ENCODE measurements at regions not wholly inside any gene's neighbourhood (a gene's known extent, or its start where the extent isn't known, plus 50 kb on each side); places are given as distances from the start of the nearest gene placed in this dataset.
"Not testable (repeated sequence)": the region's sequence is repeated elsewhere in the genome, so short reads cannot be mapped to it uniquely, and the experiment has no call there.

GRCh38 chrY:26638063-26638462, 1016.1 kb downstream of the CDY1 start:
- DNase-seq (ENCODE audit: extremely low spot score, insufficient read length, low read depth) (no peak), FAIRE-seq (no peak)

- not testable (repeated sequence) for FAIRE-seq; DNase-seq (ENCODE audit: extremely low spot score, insufficient read length, low read depth)
Observed at GRCh38 chrY:26645856-26646255, 1023.9 kb downstream of the CDY1 start.

DNA sequence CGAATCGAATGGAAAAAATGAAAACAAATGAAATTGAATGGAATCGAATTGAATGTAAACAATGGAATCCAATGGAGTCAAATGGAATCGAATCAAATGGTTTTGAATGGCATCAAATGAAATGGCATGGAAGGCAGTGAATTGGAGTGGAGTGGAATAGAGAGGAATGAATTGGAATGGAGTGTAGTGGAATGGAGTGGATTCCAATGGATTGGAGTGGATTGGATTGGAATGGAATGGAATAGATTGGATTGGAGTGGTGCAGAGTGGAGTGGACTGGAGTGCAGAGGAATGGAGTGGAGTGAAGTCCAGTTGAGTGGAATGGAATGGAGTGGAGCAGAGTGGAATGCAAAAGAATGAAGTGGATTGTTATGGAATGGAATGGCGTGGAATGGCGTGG, 1026.3 kb downstream of the CDY1 start:
- FAIRE-seq; DNase-seq (ENCODE audit: extremely low spot score, insufficient read length, low read depth): not testable (repeated sequence)

- FAIRE-seq; DNase-seq (ENCODE audit: extremely low spot score, insufficient read length, low read depth): not testable (repeated sequence)
Observed at GRCh38 chrY:26664245-26664644, 1042.3 kb downstream of the CDY1 start.

GRCh38 chrY:26666691-26667090, 1044.8 kb downstream of the CDY1 start:
- not testable (repeated sequence) for DNase-seq (ENCODE audit: extremely low spot score, insufficient read length, low read depth); FAIRE-seq

DNA sequence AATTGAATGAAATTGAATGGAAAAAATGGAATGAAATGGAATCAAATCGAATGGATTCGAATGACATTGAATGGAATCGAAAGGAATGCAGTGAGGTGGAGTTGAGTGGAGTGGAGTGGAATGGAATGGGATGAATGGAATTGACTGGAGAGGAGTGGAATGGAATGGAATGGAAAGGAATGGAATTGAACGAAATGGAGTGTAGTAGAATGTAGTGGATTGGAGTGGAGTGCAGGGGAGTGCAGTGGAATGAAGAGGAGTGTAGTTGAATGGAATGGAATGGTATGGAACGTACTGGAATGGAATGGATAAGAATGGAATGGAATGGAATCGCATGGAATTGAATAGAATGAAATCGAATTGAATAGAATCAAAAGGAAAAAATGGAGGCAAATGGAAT, 1047.3 kb downstream of the CDY1 start:
- not testable (repeated sequence) for DNase-seq (ENCODE audit: extremely low spot score, insufficient read length, low read depth); FAIRE-seq

DNA sequence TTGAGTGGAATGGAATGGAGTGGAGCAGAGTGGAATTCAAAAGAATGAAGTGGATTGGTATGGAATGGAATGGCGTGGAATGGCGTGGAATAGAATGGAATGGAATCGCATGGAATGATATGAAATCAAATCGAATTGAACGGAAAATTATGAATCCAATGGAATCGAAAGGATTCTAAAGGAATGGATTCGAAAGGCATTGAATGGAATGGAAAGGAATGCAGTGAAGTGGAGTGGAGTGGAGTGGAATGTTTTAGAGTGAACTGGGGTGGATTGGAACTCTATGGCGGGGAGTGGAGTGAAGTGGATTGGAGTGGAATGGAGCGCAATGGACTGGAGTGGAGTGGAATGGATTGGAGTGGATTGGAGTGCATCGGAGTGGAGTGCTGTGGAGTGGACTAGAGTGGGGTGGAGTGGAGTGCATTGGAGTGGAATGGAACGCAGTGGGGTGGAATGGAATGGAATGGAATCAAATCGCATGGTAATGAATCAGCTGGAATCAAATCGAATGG, 1048.5 kb downstream of the CDY1 start:
- not testable (repeated sequence) for DNase-seq (ENCODE audit: extremely low spot score, insufficient read length, low read depth); FAIRE-seq

DNA sequence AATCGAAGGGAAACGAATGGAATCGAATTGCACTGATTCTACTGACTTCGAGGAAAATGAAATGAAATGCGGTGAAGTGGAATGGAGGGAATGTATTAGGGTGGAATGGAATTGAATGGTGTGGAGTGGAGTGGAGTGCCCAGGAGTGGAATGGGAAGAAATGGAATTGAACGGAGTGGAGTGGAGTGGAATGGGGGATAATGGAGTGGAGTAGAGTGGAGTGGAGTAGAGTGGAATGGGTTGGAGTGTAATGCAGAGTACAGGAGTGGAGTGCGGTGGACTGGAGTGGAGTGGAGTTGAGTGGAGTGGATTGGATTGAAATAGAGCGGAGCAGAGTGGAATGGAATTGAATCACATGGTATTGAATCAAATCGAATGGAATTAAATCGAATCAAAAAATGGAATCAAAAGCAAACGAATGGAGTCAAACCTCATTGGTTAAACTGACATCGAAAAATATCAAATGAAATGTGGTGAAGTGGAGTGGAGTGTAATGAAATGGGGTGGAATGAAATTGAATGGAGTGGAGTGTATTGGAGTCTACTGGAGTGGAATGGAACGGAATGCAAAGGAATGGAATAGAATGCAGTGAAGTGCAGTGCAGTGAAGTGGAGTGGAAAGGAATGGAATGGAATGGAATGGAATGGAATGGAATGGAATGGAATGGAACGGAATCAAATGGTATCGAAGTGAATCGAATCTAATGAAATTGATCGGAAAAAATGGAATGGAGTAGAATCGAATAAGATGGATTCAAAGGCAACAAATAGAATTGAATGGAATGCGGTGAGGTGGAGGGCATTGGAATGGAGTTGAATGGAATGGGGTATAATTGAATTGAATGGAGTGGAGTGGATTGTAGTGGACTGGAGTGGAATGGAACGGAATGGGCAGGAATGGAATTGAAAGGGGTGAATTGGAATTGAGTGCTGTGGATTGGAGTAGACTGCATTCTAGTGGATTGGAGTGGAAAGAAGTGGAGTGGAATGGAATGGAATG, 1049.3 kb downstream of the CDY1 start:
- DNase-seq (ENCODE audit: extremely low spot score, insufficient read length, low read depth), result peak; percentile 17
- not testable (repeated sequence) for FAIRE-seq

Data from GM18507 (cell line).